Keratinocyte (primary cell): ENCODE measurements at regions not wholly inside any gene's neighbourhood (a gene's known extent, or its start where the extent isn't known, plus 50 kb on each side); places are given as distances from the start of the nearest gene placed in this dataset.

Experiments
- DNase-seq: peaks from one replicate; pipeline ENCODE4 v3.0.0-alpha.2; 2011; ENCODE audit warnings: low read depth, missing footprints, low spot score
- FAIRE-seq: peaks from 2 replicates; lab custom pipeline; 2011; peaks lifted over from hg19 to GRCh38; lab: Jason Lieb, UNC
- H2AFZ ChIP-seq: 2 replicates; pipeline ENCODE4 v1.6.0; 2012; ENCODE audit warnings: low read length, control low read depth, inconsistent platforms; ENCODE audit not compliant: control insufficient read depth
- H3K27ac ChIP-seq: 2 replicates; pipeline ENCODE4 v1.5.1; 2011; ENCODE audit warnings: low read length; ENCODE audit not compliant: control insufficient read depth, insufficient read depth
- H3K27me3 ChIP-seq: 3 replicates; pipeline ENCODE4 v1.6.0; 2011; ENCODE audit warnings: low read length; ENCODE audit not compliant: control insufficient read depth, insufficient read depth; ENCODE audit errors: extremely low read depth
- H3K36me3 ChIP-seq, 2 experiments: 2 replicates in 1 of 2; 3 replicates in 1 of 2; pipeline ENCODE4 v1.5.1; 2011; ENCODE audit warnings: low read length in 2 of 2, mild to moderate bottlenecking in 1 of 2; ENCODE audit not compliant: control insufficient read depth in 2 of 2, insufficient read depth in 2 of 2; ENCODE audit errors: extremely low read depth in 1 of 2
- H3K4me1 ChIP-seq: 3 replicates; pipeline ENCODE4 v1.5.1; 2011; ENCODE audit warnings: low read length; ENCODE audit not compliant: control insufficient read depth, insufficient read depth; ENCODE audit errors: extremely low read depth
- H3K4me2 ChIP-seq: 3 replicates; pipeline ENCODE4 v1.6.0; 2011; ENCODE audit warnings: low read depth, low read length; ENCODE audit not compliant: control insufficient read depth, insufficient read depth; ENCODE audit errors: extremely low read depth
- H3K4me3 ChIP-seq, 3 experiments: fragments of 200-600 bp in 1 of 3; sonication (generic) in 1 of 3; 2 replicates in 2 of 3; 3 replicates in 1 of 3; pipeline ENCODE4 v1.5.1; 2011 to 2016; ENCODE audit warnings: low read length in 3 of 3, mild to moderate bottlenecking in 3 of 3, control low read depth in 2 of 3, inconsistent platforms in 1 of 3, low read depth in 1 of 3, mixed read lengths in 1 of 3, mixed run types in 1 of 3, moderate library complexity in 1 of 3; ENCODE audit not compliant: control insufficient read depth in 2 of 3, insufficient read depth in 2 of 3; ENCODE audit errors: extremely low read depth in 1 of 3
- H3K79me2 ChIP-seq: 2 replicates; pipeline ENCODE4 v1.6.0; 2012; ENCODE audit warnings: low read length; ENCODE audit not compliant: control insufficient read depth, insufficient read depth
- H3K9ac ChIP-seq: 3 replicates; pipeline ENCODE4 v1.6.0; 2011; ENCODE audit warnings: low read length; ENCODE audit not compliant: control insufficient read depth, insufficient read depth; ENCODE audit errors: extremely low read depth
- H3K9me1 ChIP-seq: 3 replicates; pipeline ENCODE4 v1.6.0; 2011; ENCODE audit warnings: low read length; ENCODE audit not compliant: control insufficient read depth, insufficient read depth; ENCODE audit errors: extremely low read depth
- H3K9me3 ChIP-seq: 2 replicates; pipeline ENCODE4 v1.5.1; 2012; ENCODE audit warnings: low read depth, low read length; ENCODE audit not compliant: control insufficient read depth
- H4K20me1 ChIP-seq: 3 replicates; pipeline ENCODE4 v1.6.0; 2011; ENCODE audit warnings: low read length; ENCODE audit not compliant: control insufficient read depth, insufficient read depth; ENCODE audit errors: extremely low read depth
- EZH2 ChIP-seq: IDR thresholded peaks from one replicate; pipeline ENCODE4 v1.6.1; 2012; ENCODE audit warnings: inconsistent platforms, mild to moderate bottlenecking, low read length, moderate library complexity
- dilution Hi-C: fragments of 300-500 bp; cut with MboI; formaldehyde crosslinking; loops from one replicate; pipeline ENCODE4 v1.7.0; 2020; ENCODE audit warnings: low sequenced_read_pairs; ENCODE audit not compliant: extremely low pct_ligation_motif_present
- TF ChIP-seq, protein P1 (sequence below), 3 experiments: IDR thresholded peaks in 1 of 3; conservative IDR thresholded peaks in 1 of 3; optimal IDR thresholded peaks in 1 of 3; 2 replicates in 2 of 3; 3 replicates in 1 of 3; pipeline versions ENCODE3 to v1.5.1; 2011; ENCODE audit warnings: low read length in 3 of 3, mild to moderate bottlenecking in 3 of 3, moderate library complexity in 2 of 3, control low read depth in 1 of 3, inconsistent platforms in 1 of 3; ENCODE audit not compliant: insufficient read depth in 2 of 3; ENCODE audit errors: extremely low read depth in 1 of 3

GRCh38 chr1:17930635-17931034 is 175.5 kb downstream of the ACTL8 start:
- Histone ChIP-seq H2AFZ (no peak overlapping the region), H3K27me3 (peaks cover 2% of the 10 kb centered on the region), H4K20me1 (no peaks in the 10 kb centered on the region), H3K27ac (no peak overlapping the region), H3K4me1 (no peaks in the 10 kb centered on the region), H3K9ac (no peak overlapping the region), H3K4me3 (no peak overlapping the region), H3K79me2 (no peaks in the 10 kb centered on the region), H3K36me3 (no peaks in the 10 kb centered on the region), H3K9me1 (no peaks in the 10 kb centered on the region), H3K9me3 (no peaks in the 10 kb centered on the region), H3K4me2 (no peak overlapping the region)
- no peak for FAIRE-seq
- DNase-seq: no peak
- no peak for TF ChIP-seq EZH2
- TF ChIP-seq, protein P1, sequence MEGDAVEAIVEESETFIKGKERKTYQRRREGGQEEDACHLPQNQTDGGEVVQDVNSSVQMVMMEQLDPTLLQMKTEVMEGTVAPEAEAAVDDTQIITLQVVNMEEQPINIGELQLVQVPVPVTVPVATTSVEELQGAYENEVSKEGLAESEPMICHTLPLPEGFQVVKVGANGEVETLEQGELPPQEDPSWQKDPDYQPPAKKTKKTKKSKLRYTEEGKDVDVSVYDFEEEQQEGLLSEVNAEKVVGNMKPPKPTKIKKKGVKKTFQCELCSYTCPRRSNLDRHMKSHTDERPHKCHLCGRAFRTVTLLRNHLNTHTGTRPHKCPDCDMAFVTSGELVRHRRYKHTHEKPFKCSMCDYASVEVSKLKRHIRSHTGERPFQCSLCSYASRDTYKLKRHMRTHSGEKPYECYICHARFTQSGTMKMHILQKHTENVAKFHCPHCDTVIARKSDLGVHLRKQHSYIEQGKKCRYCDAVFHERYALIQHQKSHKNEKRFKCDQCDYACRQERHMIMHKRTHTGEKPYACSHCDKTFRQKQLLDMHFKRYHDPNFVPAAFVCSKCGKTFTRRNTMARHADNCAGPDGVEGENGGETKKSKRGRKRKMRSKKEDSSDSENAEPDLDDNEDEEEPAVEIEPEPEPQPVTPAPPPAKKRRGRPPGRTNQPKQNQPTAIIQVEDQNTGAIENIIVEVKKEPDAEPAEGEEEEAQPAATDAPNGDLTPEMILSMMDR (optimal IDR thresholded peaks at IDR 0.05 in 1 of 3, IDR thresholded peaks at IDR 0.05 in 1 of 3, conservative IDR thresholded peaks at IDR 0.05 in 1 of 3; ENCODE audit: extremely low read depth in 1 of 3, insufficient read depth in 2 of 3, low read length in 3 of 3): no peak
- dilution Hi-C loops: no loop called here

- no peak for FAIRE-seq
- no peak overlapping the region for H3K4me2 ChIP-seq
- no peaks in the 10 kb centered on the region for H3K79me2 ChIP-seq
- H3K4me3 ChIP-seq: no peak overlapping the region
- no peaks in the 10 kb centered on the region for H4K20me1 ChIP-seq
- H3K27me3 ChIP-seq: peaks cover 2% of the 10 kb centered on the region
- H3K36me3 ChIP-seq: no peaks in the 10 kb centered on the region
- TF ChIP-seq, protein P1 (optimal IDR thresholded peaks at IDR 0.05 in 1 of 3, IDR thresholded peaks at IDR 0.05 in 1 of 3, conservative IDR thresholded peaks at IDR 0.05 in 1 of 3; ENCODE audit: extremely low read depth in 1 of 3, insufficient read depth in 2 of 3, low read length in 3 of 3): no peak
- no peak for TF ChIP-seq EZH2
- no peaks in the 10 kb centered on the region for H3K9me3 ChIP-seq
- H3K27ac ChIP-seq: no peak overlapping the region
- no peaks in the 10 kb centered on the region for H3K9me1 ChIP-seq
- no peak overlapping the region for H3K9ac ChIP-seq
- DNase-seq: no peak
- dilution Hi-C loops: no loop called here
- no peaks in the 10 kb centered on the region for H3K4me1 ChIP-seq
- H2AFZ ChIP-seq: no peak overlapping the region
Measured at GRCh38 chr1:17932164-17932563, 175.4 kb upstream of the IGSF21 start.
